HG03460 (cell line): ENCODE measurements at regions not wholly inside any gene's neighbourhood (a gene's known extent, or its start where the extent isn't known, plus 50 kb on each side); places are given as distances from the start of the nearest gene placed in this dataset.

Experiments used
- ATAC-seq: cut with Tn5 transposase; IDR thresholded peaks from one replicate; pipeline ENCODE4 v1.9.1; 2021; ENCODE audit not compliant: unreplicated experiment

- ATAC-seq: no peak
Observed at GRCh38 chr11:8740129-8740528, 57.5 kb downstream of the RPL27A start.

GRCh38 chr11:8744423-8744822 is 61.8 kb downstream of the RPL27A start:
- ATAC-seq: no peak

GRCh38 chr11:8745431-8746253 is 63.0 kb downstream of the RPL27A start:
- ATAC-seq: no peak

- ATAC-seq: no peak
Observed at GRCh38 chr11:8746331-8746974, 63.9 kb downstream of the RPL27A start.

GRCh38 chr11:8747173-8747572 is 64.6 kb downstream of the RPL27A start:
- ATAC-seq: no peak

- ATAC-seq: no peak
Observed at GRCh38 chr11:8748317-8748716, 65.7 kb downstream of the RPL27A start.

GRCh38 chr11:8749202-8749601 is 66.6 kb downstream of the RPL27A start:
- ATAC-seq: no peak

- no peak for ATAC-seq
Observed at GRCh38 chr11:8754241-8754640, 71.6 kb downstream of the RPL27A start.

- no peak for ATAC-seq
Observed at GRCh38 chr11:8756201-8756600, 73.6 kb downstream of the RPL27A start.

- ATAC-seq: no peak
Observed at GRCh38 chr11:8757047-8757446, 74.5 kb downstream of the RPL27A start.

GRCh38 chr11:8757533-8757932 is 74.9 kb downstream of the RPL27A start:
- ATAC-seq: no peak

GRCh38 chr11:8758619-8759169 is 76.1 kb downstream of the RPL27A start:
- ATAC-seq: no peak

- ATAC-seq: no peak
Observed at GRCh38 chr11:8759634-8760033, 77.0 kb downstream of the RPL27A start.

GRCh38 chr11:8760896-8761295 is 78.3 kb downstream of the RPL27A start:
- ATAC-seq: no peak

- ATAC-seq: no peak
Observed at GRCh38 chr11:8763070-8763685, 80.6 kb downstream of the RPL27A start.

GRCh38 chr11:8765294-8765693 is 82.7 kb downstream of the RPL27A start:
- no peak for ATAC-seq

GRCh38 chr11:8766043-8766987 is 83.7 kb downstream of the RPL27A start:
- ATAC-seq: no peak

- ATAC-seq: no peak
Observed at GRCh38 chr11:8766988-8767374, 84.4 kb downstream of the RPL27A start.

- no peak for ATAC-seq
Observed at GRCh38 chr11:8767466-8768142, 85.0 kb downstream of the RPL27A start.
